IMR-90 (cell line): ENCODE measurements at regions not wholly inside any gene's neighbourhood (a gene's known extent, or its start where the extent isn't known, plus 50 kb on each side); places are given as distances from the start of the nearest gene placed in this dataset.

Experiments
- ATAC-seq: fragments of 200-7000 bp; cut with Tn5 transposase; 2 replicates; pipeline ENCODE4 v1.9.1; 2020; ENCODE audit warnings: low read depth, mild to moderate bottlenecking, moderate library complexity
- BruUV-seq: library from RNA; stranded (reverse); fragments of 400-500 nt; replicated peaks from 2 replicates; lab custom pipeline; 2021; lab: Mats Ljungman, UMichigan
- CTCF ChIA-PET: fragments of 300-600 bp; formaldehyde crosslinking; extraction: SDS; loops from one replicate; lab custom pipeline; 2021; ENCODE audit warnings: antibody characterized with exemption; lab: Yijun Ruan, JAX
- POLR2A ChIA-PET: fragments of 300-600 bp; sonication (Branson Sonifier 250); formaldehyde crosslinking; loops from one replicate; lab custom pipeline; 2022; ENCODE audit warnings: antibody characterized with exemption; ENCODE audit not compliant: unreplicated experiment; lab: Charles Lee
- DNase-seq: peaks from one replicate; pipeline ENCODE4 v3.0.0; 2013
- H2AFZ ChIP-seq: replicated peaks from 2 replicates; pipeline ENCODE3; 2013; ENCODE audit warnings: low read length, mild to moderate bottlenecking; ENCODE audit not compliant: poor library complexity
- H2AK5ac ChIP-seq: 2 replicates; pipeline ENCODE4 v1.6.1; 2013; ENCODE audit warnings: low read depth, low read length, inconsistent platforms
- H2AK9ac ChIP-seq: replicated peaks from 2 replicates; pipeline ENCODE3; 2013; ENCODE audit warnings: mild to moderate bottlenecking, low read depth, low read length, moderate library complexity; ENCODE audit not compliant: poor library complexity
- H2BK120ac ChIP-seq: 2 replicates; pipeline ENCODE4 v1.6.1; 2013; ENCODE audit warnings: low read depth, low read length, inconsistent platforms
- H2BK15ac ChIP-seq: 3 replicates; pipeline ENCODE4 v1.6.1; 2013; ENCODE audit warnings: low read depth, low read length, inconsistent platforms
- H2BK20ac ChIP-seq: 2 replicates; pipeline ENCODE4 v1.6.1; 2013; ENCODE audit warnings: low read depth, mild to moderate bottlenecking, inconsistent platforms, low read length, moderate library complexity
- H2BK5ac ChIP-seq: 2 replicates; pipeline ENCODE4 v1.6.1; 2013; ENCODE audit warnings: mild to moderate bottlenecking, low read depth, low read length, inconsistent platforms; ENCODE audit not compliant: poor library complexity, severe bottlenecking
- H3K14ac ChIP-seq: replicated peaks from 2 replicates; pipeline ENCODE4 v1.6.1; 2013; ENCODE audit warnings: low read depth, low read length, inconsistent platforms
- H3K18ac ChIP-seq: 2 replicates; pipeline ENCODE4 v1.6.1; 2013; ENCODE audit warnings: low read depth, low read length, control low read depth
- H3K23ac ChIP-seq: 2 replicates; pipeline ENCODE4 v1.6.1; 2013; ENCODE audit warnings: low read depth, low read length, inconsistent platforms
- H3K27ac ChIP-seq: 2 replicates; pipeline ENCODE4 v1.5.1; 2013; ENCODE audit warnings: mild to moderate bottlenecking, control low read depth, low read length; ENCODE audit not compliant: insufficient read depth
- H3K27me3 ChIP-seq: 2 replicates; pipeline ENCODE4 v1.6.1; 2013; ENCODE audit warnings: low read length; ENCODE audit not compliant: control insufficient read depth, insufficient read depth
- H3K36me3 ChIP-seq: 2 replicates; pipeline ENCODE4 v1.6.1; 2013; ENCODE audit warnings: low read length, mixed read lengths; ENCODE audit not compliant: control insufficient read depth, insufficient read depth
- H3K4ac ChIP-seq: 2 replicates; pipeline ENCODE4 v1.6.1; 2013; ENCODE audit warnings: low read depth, low read length, inconsistent platforms
- H3K4me1 ChIP-seq: 2 replicates; pipeline ENCODE4 v1.6.1; 2013; ENCODE audit warnings: low read length, mixed read lengths; ENCODE audit not compliant: control insufficient read depth, insufficient read depth
- H3K4me2 ChIP-seq: 2 replicates; pipeline ENCODE4 v1.6.1; 2013; ENCODE audit warnings: low read depth, mild to moderate bottlenecking, control low read depth, low read length, moderate library complexity
- H3K4me3 ChIP-seq: 2 replicates; pipeline ENCODE4 v1.5.1; 2013; ENCODE audit warnings: low read depth, mild to moderate bottlenecking, control low read depth, low read length, moderate library complexity; ENCODE audit not compliant: insufficient read depth
- H3K56ac ChIP-seq: 2 replicates; pipeline ENCODE4 v1.6.1; 2013; ENCODE audit warnings: low read length, inconsistent platforms; ENCODE audit not compliant: insufficient read depth; ENCODE audit errors: extremely low read depth
- H3K79me1 ChIP-seq, 2 experiments: 2 replicates each; pipeline ENCODE4 v1.6.1; 2013; ENCODE audit warnings: low read length in 2 of 2, inconsistent platforms in 1 of 2, low read depth in 1 of 2
- H3K9ac ChIP-seq: 2 replicates; pipeline ENCODE4 v1.6.1; 2013; ENCODE audit warnings: low read depth, low read length, control low read depth
- H3K9me1 ChIP-seq: 2 replicates; pipeline ENCODE4 v1.6.1; 2013; ENCODE audit warnings: low read length, inconsistent platforms; ENCODE audit not compliant: insufficient read depth
- H3K9me3 ChIP-seq: 2 replicates; pipeline ENCODE4 v1.6.1; 2013; ENCODE audit warnings: low read length; ENCODE audit not compliant: control insufficient read depth, insufficient read depth
- H4K20me1 ChIP-seq: 2 replicates; pipeline ENCODE4 v1.6.1; 2013; ENCODE audit warnings: low read length, inconsistent platforms; ENCODE audit not compliant: insufficient read depth
- H4K5ac ChIP-seq: 2 replicates; pipeline ENCODE4 v1.6.1; 2013; ENCODE audit warnings: mild to moderate bottlenecking, low read depth, low read length, control low read depth
- H4K8ac ChIP-seq, 2 experiments: 2 replicates each; pipeline ENCODE4 v1.6.1; 2013; ENCODE audit warnings: low read depth in 2 of 2, low read length in 2 of 2, control low read depth in 1 of 2, inconsistent platforms in 1 of 2
- H4K91ac ChIP-seq: 2 replicates; pipeline ENCODE4 v1.6.1; 2013; ENCODE audit warnings: low read depth, low read length, inconsistent platforms; ENCODE audit not compliant: insufficient read depth
- MAZ ChIP-seq: IDR thresholded peaks from 2 replicates; pipeline ENCODE4 v1.6.1; 2012; ENCODE audit warnings: low read depth, mild to moderate bottlenecking, low read length, improper control_type of control experiment, moderate library complexity, borderline replicate concordance
- NFE2L2 ChIP-seq: fragments of 150-350 bp; IDR thresholded peaks from 2 replicates; pipeline ENCODE4 v1.6.1; 2016; ENCODE audit warnings: low read depth, mild to moderate bottlenecking, low read length
- RAD21 ChIP-seq: IDR thresholded peaks from 2 replicates; pipeline ENCODE4 v1.6.1; 2012; ENCODE audit warnings: low read length, improper control_type of control experiment
- RCOR1 ChIP-seq: IDR thresholded peaks from 2 replicates; pipeline ENCODE4 v1.6.1; 2012; ENCODE audit warnings: mild to moderate bottlenecking, low read length, improper control_type of control experiment; ENCODE audit not compliant: insufficient replicate concordance
- RFX5 ChIP-seq: IDR thresholded peaks from 2 replicates; pipeline ENCODE4 v1.8.0; 2012; ENCODE audit warnings: low read depth, mild to moderate bottlenecking, low read length, moderate library complexity
- SMC3 ChIP-seq: fragments of 150-350 bp; IDR thresholded peaks from 2 replicates; pipeline ENCODE4 v1.6.1; 2016; ENCODE audit warnings: low read depth, mild to moderate bottlenecking, antibody characterized with exemption, low read length, moderate library complexity
- WGBS, 2 experiments: methylation state at CpG; one replicate each; pipeline versions ENCODE4 v1.1.5 to v1.1.7; 2013; ENCODE audit warnings: missing lambda C conversion rate in 2 of 2; ENCODE audit not compliant: insufficient read length in 1 of 2; ENCODE audit errors: extremely low coverage in 2 of 2; 5-methylcytosine and 5-hydroxymethylcytosine counted together
- dilution Hi-C: fragments of 300-500 bp; cut with HindIII; formaldehyde crosslinking; loops from one replicate; pipeline ENCODE4 v1.14.3; 2018; ENCODE audit warnings: low sequenced_read_pairs; ENCODE audit not compliant: unreplicated experiment
- in situ Hi-C: fragments of 300-500 bp; cut with MboI; formaldehyde crosslinking; loops from 3 replicates; pipeline ENCODE4 v1.14.3; 2019; ENCODE audit warnings: low sequenced_read_pairs, inconsistent platforms, mixed read lengths
- intact Hi-C: fragments of 100-400 bp; cut with micrococcal nuclease; formaldehyde crosslinking; loops from 2 replicates; pipeline ENCODE4 v1.10.0; 2022

DNA sequence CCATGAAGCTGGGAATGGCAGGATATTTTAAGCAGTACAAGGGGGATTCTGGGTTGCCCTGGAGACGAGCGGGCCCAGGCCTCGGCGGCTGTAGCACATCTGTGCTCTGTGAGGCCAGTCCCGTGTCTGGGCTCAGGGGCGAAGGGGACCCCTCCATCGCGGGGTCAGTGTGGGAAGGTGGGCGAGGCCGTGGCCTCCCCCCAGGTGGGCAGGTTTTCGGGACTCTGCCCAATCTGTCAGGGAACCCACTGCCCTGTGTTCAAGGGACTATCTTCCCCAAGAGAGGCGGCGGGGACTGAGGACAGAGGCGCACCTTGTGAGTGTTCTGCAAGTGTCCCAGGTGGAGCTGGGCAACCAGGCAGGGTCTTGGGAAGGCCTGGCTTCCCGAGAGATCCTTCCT is 336.6 kb downstream of the CTTN start:
- Histone ChIP-seq H3K9ac (no peak overlapping the region), H3K9me3 (no peaks in the 10 kb centered on the region; the same call in 1 of the 2 replicates), H2BK120ac (no peak overlapping the region), H2AFZ (peak overlapping the region; percentile 37), H2AK9ac (no peak overlapping the region), H4K20me1 (no peaks in the 10 kb centered on the region; the same call in 1 of the 2 replicates), H3K36me3 (no peaks in the 10 kb centered on the region), H4K8ac (no peak overlapping the region), H3K4me3 (no peak overlapping the region), H2BK5ac (no peak overlapping the region), H3K14ac (no peak overlapping the region), H3K23ac (no peak overlapping the region), H3K4ac (no peak overlapping the region), H4K5ac (no peak overlapping the region), H3K27ac (no peak overlapping the region), H3K56ac (no peak overlapping the region), H3K27me3 (no peaks in the 10 kb centered on the region), H3K9me1 (no peaks in the 10 kb centered on the region), H3K4me1 (no peaks in the 10 kb centered on the region), H2BK20ac (no peak overlapping the region), H3K18ac (no peak overlapping the region), H3K79me1 (no peaks in the 10 kb centered on the region), H2BK15ac (no peak overlapping the region), H4K91ac (no peak overlapping the region), H2AK5ac (no peak overlapping the region), H3K4me2 (no peak overlapping the region)
- ChIA-PET CTCF (interaction anchor here (1.6 kb wide), 1 partner anchor 9 kb away, joined by 4 read pairs; no protein-coding TSS in a partner anchor), POLR2A (interaction anchor here (0.6 kb wide), 1 partner anchor 292 kb away, joined by 8 read pairs; no protein-coding TSS in a partner anchor)
- DNase-seq: no peak
- TF ChIP-seq SMC3 (no peak), RCOR1 (no peak), RAD21 (no peak), NFE2L2 (no peak), MAZ (no peak), RFX5 (no peak)
- no TSS peak for BruUV-seq
- intact Hi-C loops (no loop called here), in situ Hi-C loops (no loop called here), dilution Hi-C loops (no loop called here)
- no peak for ATAC-seq
- 81% methylated on average over 13 of the region's 15 CpGs; no CpG with 5 or more reads in 1 of the 2 experiments for WGBS, 2 experiments
